ENCODE measurements at regions not wholly inside any gene's neighbourhood (a gene's known extent, or its start where the extent isn't known, plus 50 kb on each side); places are given as distances from the start of the nearest gene placed in this dataset.

- no peak for DNase-seq
Measured at GRCh38 chr7:130912862-130913638, 179.0 kb upstream of the KLF14 start.

- DNase-seq = no peak
Measured at GRCh38 chr7:130913639-130914553, 179.9 kb upstream of the KLF14 start.

- no peak for DNase-seq
Measured at GRCh38 chr7:130914554-130915294, 180.7 kb upstream of the KLF14 start.

- no peak for DNase-seq
Measured at GRCh38 chr7:130917669-130918128, 183.7 kb upstream of the KLF14 start.

- DNase-seq = no peak
Measured at GRCh38 chr7:130918129-130919052, 184.4 kb upstream of the KLF14 start.

GRCh38 chr7:130919316-130920103 lies 185.5 kb upstream of the KLF14 start:
- DNase-seq = no peak

GRCh38 chr7:130920122-130920521 lies 186.1 kb upstream of the KLF14 start:
- no peak for DNase-seq

- DNase-seq = peak; percentile 39
Measured at GRCh38 chr7:130921391-130922180, 187.6 kb upstream of the KLF14 start.

GRCh38 chr7:130922206-130923112 lies 188.5 kb upstream of the KLF14 start:
- no peak for DNase-seq

GRCh38 chr7:130923365-130923764 lies 189.4 kb upstream of the KLF14 start:
- DNase-seq = no peak

- no peak for DNase-seq
Measured at GRCh38 chr7:130923930-130924329, 189.9 kb upstream of the KLF14 start.

GRCh38 chr7:130925136-130925794 lies 191.3 kb upstream of the KLF14 start:
- DNase-seq = no peak

GRCh38 chr7:130926001-130926691 lies 192.1 kb upstream of the KLF14 start:
- DNase-seq = no peak

- DNase-seq = no peak
Measured at GRCh38 chr7:130927062-130927461, 193.1 kb upstream of the KLF14 start.

- no peak for DNase-seq
Measured at GRCh38 chr7:130927564-130927963, 193.6 kb upstream of the KLF14 start.

GRCh38 chr7:130929896-130930659 lies 196.1 kb upstream of the KLF14 start:
- no peak for DNase-seq

GRCh38 chr7:130930681-130931080 lies 196.7 kb upstream of the KLF14 start:
- no peak for DNase-seq
